Liver (tissue), 7 donors: ENCODE measurements at regions not wholly inside any gene's neighbourhood (a gene's known extent, or its start where the extent isn't known, plus 50 kb on each side); places are given as distances from the start of the nearest gene placed in this dataset.

ENCODE experiments used
- DNase-seq: peaks from one replicate; pipeline ENCODE4 v3.0.0-alpha.2; 2017; ENCODE audit warnings: low spot score
- H3K27ac ChIP-seq, 2 donors: one replicate each; pipeline ENCODE4 v1.7.0; 2013; ENCODE audit warnings: inconsistent platforms in 2 of 2, low read length in 2 of 2, control low read depth in 1 of 2, low read depth in 1 of 2, mild to moderate bottlenecking in 1 of 2
- H3K27me3 ChIP-seq, 4 donors: one replicate each; pipeline versions ENCODE4 v1.6.1 to v1.7.0; 2013; ENCODE audit warnings: low read length in 3 of 4, inconsistent platforms in 1 of 4, mild to moderate bottlenecking in 1 of 4, moderate library complexity in 1 of 4; ENCODE audit not compliant: control insufficient read depth in 4 of 4, insufficient read depth in 4 of 4
- H3K36me3 ChIP-seq, 4 donors: one replicate each; pipeline versions ENCODE4 v1.6.1 to v1.7.0; 2013; ENCODE audit warnings: low read length in 3 of 4, mild to moderate bottlenecking in 3 of 4, low read depth in 1 of 4, moderate library complexity in 1 of 4; ENCODE audit not compliant: control insufficient read depth in 4 of 4, insufficient read depth in 3 of 4
- H3K4me1 ChIP-seq, 4 donors: one replicate each; pipeline versions ENCODE4 v1.6.1 to v1.7.0; 2013; ENCODE audit warnings: low read length in 3 of 4, mild to moderate bottlenecking in 3 of 4, moderate library complexity in 1 of 4; ENCODE audit not compliant: control insufficient read depth in 4 of 4, insufficient read depth in 4 of 4
- H3K4me3 ChIP-seq, 3 donors: one replicate each; pipeline versions ENCODE4 v1.6.1 to v1.7.0; 2013; ENCODE audit warnings: low read length in 3 of 3, control low read depth in 1 of 3, low read depth in 1 of 3, mild to moderate bottlenecking in 1 of 3
- H3K9ac ChIP-seq, 2 donors: one replicate each; pipeline ENCODE4 v1.7.0; 2013; ENCODE audit warnings: low read length in 2 of 2, mild to moderate bottlenecking in 2 of 2, moderate library complexity in 2 of 2, control low read depth in 1 of 2, low read depth in 1 of 2
- H3K9me3 ChIP-seq, 4 donors: one replicate each; pipeline versions ENCODE4 v1.6.1 to v1.7.0; 2013; ENCODE audit warnings: low read length in 3 of 4; ENCODE audit not compliant: control insufficient read depth in 4 of 4
- EGR1 ChIP-seq, 2 donors: IDR thresholded peaks; 2 replicates each; pipeline ENCODE4 v1.6.1; 2016 to 2018; ENCODE audit warnings: antibody characterized with exemption in 2 of 2, low read depth in 2 of 2
- FOXA1 ChIP-seq: IDR thresholded peaks from 2 replicates; pipeline ENCODE4 v1.6.1; 2016; ENCODE audit warnings: antibody characterized with exemption
- FOXA2 ChIP-seq: IDR thresholded peaks from 2 replicates; pipeline ENCODE4 v1.6.1; 2016; ENCODE audit warnings: antibody characterized with exemption
- GABPA ChIP-seq, 2 donors: IDR thresholded peaks in 1 of 2; conservative IDR thresholded peaks in 1 of 2; 2 replicates each; pipeline ENCODE4 v1.6.1; 2016; ENCODE audit warnings: antibody characterized with exemption in 2 of 2, mild to moderate bottlenecking in 1 of 2, moderate library complexity in 1 of 2
- HNF4A ChIP-seq, 2 donors: conservative IDR thresholded peaks; 2 replicates each; pipeline ENCODE4 v1.6.1; 2016; ENCODE audit warnings: antibody characterized with exemption in 2 of 2, mild to moderate bottlenecking in 2 of 2
- HNF4G ChIP-seq: IDR thresholded peaks from 2 replicates; pipeline ENCODE4 v1.6.1; 2016; ENCODE audit warnings: antibody characterized with exemption
- JUND ChIP-seq, 2 donors: IDR thresholded peaks; 2 replicates each; pipeline ENCODE4 v1.6.1; 2016; ENCODE audit warnings: antibody characterized with exemption in 2 of 2
- NR2F2 ChIP-seq: IDR thresholded peaks from 2 replicates; pipeline ENCODE4 v1.6.1; 2016; ENCODE audit warnings: antibody characterized with exemption
- RAD21 ChIP-seq, 2 donors: IDR thresholded peaks; 2 replicates each; pipeline ENCODE4 v1.6.1; 2016; ENCODE audit warnings: antibody characterized with exemption in 2 of 2, mild to moderate bottlenecking in 2 of 2
- RXRA ChIP-seq, 2 donors: IDR thresholded peaks; 2 replicates each; pipeline ENCODE4 v1.6.1; 2017 to 2018; ENCODE audit warnings: antibody characterized with exemption in 2 of 2, mild to moderate bottlenecking in 1 of 2
- SP1 ChIP-seq: IDR thresholded peaks from 2 replicates; pipeline ENCODE4 v1.6.1; 2018; ENCODE audit warnings: antibody characterized with exemption, mild to moderate bottlenecking
- TAF1 ChIP-seq: conservative IDR thresholded peaks from 2 replicates; pipeline ENCODE4 v1.6.1; 2016; ENCODE audit warnings: antibody characterized with exemption, mild to moderate bottlenecking
- YY1 ChIP-seq: IDR thresholded peaks from 2 replicates; pipeline ENCODE4 v1.6.1; 2016; ENCODE audit warnings: antibody characterized with exemption, mild to moderate bottlenecking
- WGBS: extraction: QIAGEN DNeasy Blood & Tissue Kit; methylation state at CpG from one replicate; pipeline ENCODE4 v1.1.7; 2013; 5-methylcytosine and 5-hydroxymethylcytosine counted together
- TF ChIP-seq, protein P1 (sequence below): IDR thresholded peaks from 2 replicates; pipeline ENCODE4 v1.6.1; 2016; ENCODE audit warnings: antibody characterized with exemption, mild to moderate bottlenecking
- TF ChIP-seq, protein P2 (sequence below): IDR thresholded peaks from 2 replicates; pipeline ENCODE4 v1.6.1; 2016; ENCODE audit warnings: antibody characterized with exemption
- TF ChIP-seq, protein P3 (sequence below): IDR thresholded peaks from 2 replicates; pipeline ENCODE4 v1.6.1; 2016; ENCODE audit warnings: antibody characterized with exemption
- TF ChIP-seq, protein P4 (sequence below): IDR thresholded peaks from 2 replicates; pipeline ENCODE4 v1.6.1; 2016; ENCODE audit warnings: antibody characterized with exemption
- donor health status: healthy.
- donor health status: healthy.
- donor health status: healthy.
- donor health status: healthy.

DNA sequence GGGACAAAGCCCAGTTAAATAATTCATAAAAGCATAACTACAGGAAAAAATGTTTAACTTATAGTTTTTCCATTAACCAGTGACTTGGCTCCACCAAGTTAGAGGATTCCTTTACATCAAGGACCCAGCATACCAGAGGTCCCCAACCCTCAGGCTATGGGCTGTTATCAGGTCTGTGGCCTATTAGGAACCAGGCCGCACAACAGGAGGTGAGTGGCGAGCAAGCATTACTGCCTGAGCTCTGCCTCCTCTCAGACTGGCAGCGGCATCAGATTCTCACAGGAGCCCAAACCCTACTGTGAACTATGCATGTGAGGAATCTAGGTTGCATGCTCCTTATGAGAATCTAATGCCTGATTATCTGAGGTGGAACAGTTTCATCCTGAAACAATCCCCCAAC, 303.1 kb downstream of the ELAVL2 start (continued):
- TF ChIP-seq, protein P1, sequence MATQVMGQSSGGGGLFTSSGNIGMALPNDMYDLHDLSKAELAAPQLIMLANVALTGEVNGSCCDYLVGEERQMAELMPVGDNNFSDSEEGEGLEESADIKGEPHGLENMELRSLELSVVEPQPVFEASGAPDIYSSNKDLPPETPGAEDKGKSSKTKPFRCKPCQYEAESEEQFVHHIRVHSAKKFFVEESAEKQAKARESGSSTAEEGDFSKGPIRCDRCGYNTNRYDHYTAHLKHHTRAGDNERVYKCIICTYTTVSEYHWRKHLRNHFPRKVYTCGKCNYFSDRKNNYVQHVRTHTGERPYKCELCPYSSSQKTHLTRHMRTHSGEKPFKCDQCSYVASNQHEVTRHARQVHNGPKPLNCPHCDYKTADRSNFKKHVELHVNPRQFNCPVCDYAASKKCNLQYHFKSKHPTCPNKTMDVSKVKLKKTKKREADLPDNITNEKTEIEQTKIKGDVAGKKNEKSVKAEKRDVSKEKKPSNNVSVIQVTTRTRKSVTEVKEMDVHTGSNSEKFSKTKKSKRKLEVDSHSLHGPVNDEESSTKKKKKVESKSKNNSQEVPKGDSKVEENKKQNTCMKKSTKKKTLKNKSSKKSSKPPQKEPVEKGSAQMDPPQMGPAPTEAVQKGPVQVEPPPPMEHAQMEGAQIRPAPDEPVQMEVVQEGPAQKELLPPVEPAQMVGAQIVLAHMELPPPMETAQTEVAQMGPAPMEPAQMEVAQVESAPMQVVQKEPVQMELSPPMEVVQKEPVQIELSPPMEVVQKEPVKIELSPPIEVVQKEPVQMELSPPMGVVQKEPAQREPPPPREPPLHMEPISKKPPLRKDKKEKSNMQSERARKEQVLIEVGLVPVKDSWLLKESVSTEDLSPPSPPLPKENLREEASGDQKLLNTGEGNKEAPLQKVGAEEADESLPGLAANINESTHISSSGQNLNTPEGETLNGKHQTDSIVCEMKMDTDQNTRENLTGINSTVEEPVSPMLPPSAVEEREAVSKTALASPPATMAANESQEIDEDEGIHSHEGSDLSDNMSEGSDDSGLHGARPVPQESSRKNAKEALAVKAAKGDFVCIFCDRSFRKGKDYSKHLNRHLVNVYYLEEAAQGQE, result no peak
- TF ChIP-seq HNF4G (no peak), RXRA (IDR thresholded peaks at IDR 0.05) (no peak), RAD21 (IDR thresholded peaks at IDR 0.05) (no peak), FOXA2 (no peak), JUND (IDR thresholded peaks at IDR 0.05) (no peak), NR2F2 (no peak)
- TF ChIP-seq, protein P2, sequence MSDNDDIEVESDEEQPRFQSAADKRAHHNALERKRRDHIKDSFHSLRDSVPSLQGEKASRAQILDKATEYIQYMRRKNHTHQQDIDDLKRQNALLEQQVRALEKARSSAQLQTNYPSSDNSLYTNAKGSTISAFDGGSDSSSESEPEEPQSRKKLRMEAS, result no peak

DNA sequence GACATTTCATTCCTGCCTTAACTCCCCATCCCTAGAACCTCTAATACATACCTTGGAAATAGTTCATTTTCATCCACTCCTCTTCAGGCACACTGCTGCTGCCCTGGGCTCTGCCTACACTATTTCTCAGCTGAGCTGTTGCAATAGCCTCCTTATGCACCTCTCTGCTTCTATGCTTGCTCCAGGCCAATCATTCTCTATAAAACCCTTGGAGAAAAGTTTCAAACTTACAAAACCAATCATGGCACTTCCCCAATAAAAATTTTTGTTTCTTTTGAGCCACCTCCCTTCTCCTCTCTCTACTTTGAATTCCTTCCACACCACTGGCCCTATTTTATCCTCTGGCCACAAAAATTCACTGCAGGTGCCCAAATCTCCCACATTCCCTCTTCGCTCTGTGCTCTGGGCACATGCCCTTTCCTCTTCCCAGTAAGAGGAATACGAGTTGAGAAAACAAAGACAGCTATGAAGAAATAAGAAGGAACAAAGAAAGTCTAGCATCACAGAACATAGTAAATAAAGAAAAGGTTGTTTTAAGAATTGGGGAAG, 301.4 kb downstream of the ELAVL2 start:
- WGBS, result 78% methylated on average over 2 of the region's 2 CpGs
- no peak overlapping the region for H3K4me3 ChIP-seq
- TF ChIP-seq NR2F2, result no peak
- TF ChIP-seq JUND (IDR thresholded peaks at IDR 0.05), result no peak
- TF ChIP-seq TAF1, result no peak
- TF ChIP-seq, protein P1, result no peak
- TF ChIP-seq, protein P3, sequence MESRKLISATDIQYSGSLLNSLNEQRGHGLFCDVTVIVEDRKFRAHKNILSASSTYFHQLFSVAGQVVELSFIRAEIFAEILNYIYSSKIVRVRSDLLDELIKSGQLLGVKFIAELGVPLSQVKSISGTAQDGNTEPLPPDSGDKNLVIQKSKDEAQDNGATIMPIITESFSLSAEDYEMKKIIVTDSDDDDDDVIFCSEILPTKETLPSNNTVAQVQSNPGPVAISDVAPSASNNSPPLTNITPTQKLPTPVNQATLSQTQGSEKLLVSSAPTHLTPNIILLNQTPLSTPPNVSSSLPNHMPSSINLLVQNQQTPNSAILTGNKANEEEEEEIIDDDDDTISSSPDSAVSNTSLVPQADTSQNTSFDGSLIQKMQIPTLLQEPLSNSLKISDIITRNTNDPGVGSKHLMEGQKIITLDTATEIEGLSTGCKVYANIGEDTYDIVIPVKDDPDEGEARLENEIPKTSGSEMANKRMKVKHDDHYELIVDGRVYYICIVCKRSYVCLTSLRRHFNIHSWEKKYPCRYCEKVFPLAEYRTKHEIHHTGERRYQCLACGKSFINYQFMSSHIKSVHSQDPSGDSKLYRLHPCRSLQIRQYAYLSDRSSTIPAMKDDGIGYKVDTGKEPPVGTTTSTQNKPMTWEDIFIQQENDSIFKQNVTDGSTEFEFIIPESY, result no peak
- TF ChIP-seq, protein P4, sequence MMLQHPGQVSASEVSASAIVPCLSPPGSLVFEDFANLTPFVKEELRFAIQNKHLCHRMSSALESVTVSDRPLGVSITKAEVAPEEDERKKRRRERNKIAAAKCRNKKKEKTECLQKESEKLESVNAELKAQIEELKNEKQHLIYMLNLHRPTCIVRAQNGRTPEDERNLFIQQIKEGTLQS, result no peak
- no peak for TF ChIP-seq FOXA1
- TF ChIP-seq RAD21 (IDR thresholded peaks at IDR 0.05), result no peak
- TF ChIP-seq YY1, result no peak
- TF ChIP-seq RXRA (IDR thresholded peaks at IDR 0.05), result no peak
- no peak for TF ChIP-seq FOXA2
- TF ChIP-seq EGR1 (IDR thresholded peaks at IDR 0.05; ENCODE audit: low read depth in 2 of 2), result no peak
- TF ChIP-seq, protein P2, result no peak
- no peak for TF ChIP-seq SP1
- no peak for TF ChIP-seq HNF4A (conservative IDR thresholded peaks at IDR 0.05)
- TF ChIP-seq GABPA (IDR thresholded peaks at IDR 0.05 in 1 of 2, conservative IDR thresholded peaks at IDR 0.05 in 1 of 2), result no peak
- H3K27ac ChIP-seq, result no peak overlapping the region
- H3K9me3 ChIP-seq, result peaks cover 0 to 9% (median 6%) of the 10 kb centered on the region in 4 donors
- H3K27me3 ChIP-seq, result no peaks in the 10 kb centered on the region
- H3K36me3 ChIP-seq, result no peaks in the 10 kb centered on the region
- no peaks in the 10 kb centered on the region for H3K4me1 ChIP-seq
- no peak for DNase-seq
- no peak overlapping the region for H3K9ac ChIP-seq
